ENCODE measurements at regions not wholly inside any gene's neighbourhood (a gene's known extent, or its start where the extent isn't known, plus 50 kb on each side); places are given as distances from the start of the nearest gene placed in this dataset.
"Not testable (repeated sequence)": the region's sequence is repeated elsewhere in the genome, so short reads cannot be mapped to it uniquely, and the experiment has no call there.

GRCh38 chr7:16130111-16131110 lies 290.9 kb downstream of the CRPPA start:
- no peak for DNase-seq

- no peak for DNase-seq
Measured at GRCh38 chr7:16129431-16130110, 291.8 kb downstream of the CRPPA start.

- no peak for DNase-seq
Measured at GRCh38 chr7:16123117-16123770, 298.1 kb downstream of the CRPPA start.

- no peak for DNase-seq
Measured at GRCh38 chr7:16121876-16122390, 299.4 kb downstream of the CRPPA start.

GRCh38 chr7:16115374-16115773 lies 306.0 kb downstream of the CRPPA start:
- DNase-seq = no peak

- DNase-seq = no peak
Measured at GRCh38 chr7:16114633-16115032, 306.7 kb downstream of the CRPPA start.

GRCh38 chr7:16114071-16114470 lies 307.3 kb downstream of the CRPPA start:
- DNase-seq = no peak

- DNase-seq = no peak
Measured at GRCh38 chr7:16113058-16113457, 308.3 kb downstream of the CRPPA start.

GRCh38 chr7:16106869-16107268 lies 314.5 kb downstream of the CRPPA start:
- no peak for DNase-seq

- no peak for DNase-seq
Measured at GRCh38 chr7:16106300-16106699, 315.0 kb downstream of the CRPPA start.

GRCh38 chr7:16099302-16099849 lies 322.0 kb downstream of the CRPPA start:
- no peak for DNase-seq

- no peak for DNase-seq
Measured at GRCh38 chr7:16098585-16099179, 322.7 kb downstream of the CRPPA start.

GRCh38 chr7:16098058-16098457 lies 323.3 kb downstream of the CRPPA start:
- DNase-seq = no peak

GRCh38 chr7:16095171-16095950 lies 326.0 kb downstream of the CRPPA start:
- DNase-seq = no peak

- no peak for DNase-seq
Measured at GRCh38 chr7:16094651-16095050, 326.7 kb downstream of the CRPPA start.

- DNase-seq = no peak
Measured at GRCh38 chr7:16092711-16093110, 328.6 kb downstream of the CRPPA start.

- no peak for DNase-seq
Measured at GRCh38 chr7:16091701-16092310, 329.5 kb downstream of the CRPPA start.

- DNase-seq = no peak
Measured at GRCh38 chr7:16089801-16090200, 331.5 kb downstream of the CRPPA start.

GRCh38 chr7:16089191-16089590 lies 332.1 kb downstream of the CRPPA start:
- no peak for DNase-seq

GRCh38 chr7:16086743-16087142 lies 334.6 kb downstream of the CRPPA start:
- no peak for DNase-seq

GRCh38 chr7:16085780-16086179 lies 335.6 kb downstream of the CRPPA start:
- DNase-seq = not testable (repeated sequence)

All from NCI-H510A treated with DMSO at 0.1 percent for 48 hours (cell line).